Fibroblast of lung (primary cell): ENCODE measurements at regions not wholly inside any gene's neighbourhood (a gene's known extent, or its start where the extent isn't known, plus 50 kb on each side); places are given as distances from the start of the nearest gene placed in this dataset.

ENCODE experiments used
- DNase-seq, 2 donors: peaks; one replicate each; pipeline versions ENCODE4 v3.0.0 to v3.0.0-alpha.2; 2010; ENCODE audit warnings: low read depth in 2 of 2
- H2AFZ ChIP-seq: 2 replicates; pipeline ENCODE4 v1.5.1; 2012; ENCODE audit warnings: low read length, control low read depth, inconsistent platforms
- H3K27ac ChIP-seq: 2 replicates; pipeline ENCODE4 v1.5.1; 2011; ENCODE audit warnings: low read length, control low read depth; ENCODE audit not compliant: insufficient read depth
- H3K27me3 ChIP-seq: 2 replicates; pipeline ENCODE4 v1.5.1; 2011; ENCODE audit warnings: mild to moderate bottlenecking, low read length; ENCODE audit not compliant: control insufficient read depth, insufficient read depth
- H3K36me3 ChIP-seq: 2 replicates; pipeline ENCODE4 v1.5.1; 2011; ENCODE audit warnings: low read length; ENCODE audit not compliant: control insufficient read depth, insufficient read depth
- H3K4me1 ChIP-seq: 2 replicates; pipeline ENCODE4 v1.5.1; 2011; ENCODE audit warnings: low read length; ENCODE audit not compliant: control insufficient read depth, insufficient read depth; ENCODE audit errors: extremely low read depth
- H3K4me2 ChIP-seq: 2 replicates; pipeline ENCODE4 v1.5.1; 2011; ENCODE audit warnings: low read length, control low read depth; ENCODE audit not compliant: insufficient read depth; ENCODE audit errors: extremely low read depth
- H3K4me3 ChIP-seq, 4 experiments: fragments of 200-600 bp in 1 of 4; sonication (generic) in 1 of 4; replicated peaks in 1 of 4; 2 replicates each; pipeline ENCODE4 v1.5.1; 2011 to 2016; ENCODE audit warnings: low read length in 4 of 4, low read depth in 3 of 4, mild to moderate bottlenecking in 3 of 4, control low read depth in 2 of 4, inconsistent platforms in 1 of 4, mixed read lengths in 1 of 4; ENCODE audit not compliant: insufficient read depth in 1 of 4; ENCODE audit errors: control extremely low read depth in 1 of 4
- H3K79me2 ChIP-seq: 2 replicates; pipeline ENCODE4 v1.5.1; 2012; ENCODE audit warnings: mild to moderate bottlenecking, low read length, inconsistent platforms; ENCODE audit not compliant: control insufficient read depth, insufficient read depth
- H3K9ac ChIP-seq: 2 replicates; pipeline ENCODE4 v1.5.1; 2011; ENCODE audit warnings: mild to moderate bottlenecking, low read length, control low read depth; ENCODE audit not compliant: insufficient read depth
- H3K9me3 ChIP-seq: 2 replicates; pipeline ENCODE4 v1.5.1; 2012; ENCODE audit warnings: low read depth, low read length; ENCODE audit not compliant: control insufficient read depth, insufficient read depth
- H4K20me1 ChIP-seq: 2 replicates; pipeline ENCODE4 v1.5.1; 2011; ENCODE audit warnings: low read length; ENCODE audit not compliant: control insufficient read depth, insufficient read depth; ENCODE audit errors: extremely low read depth
- EZH2 ChIP-seq: IDR thresholded peaks from 2 replicates; pipeline ENCODE4 v1.5.1; 2012; ENCODE audit warnings: low read length, control low read depth, mild to moderate bottlenecking; ENCODE audit errors: missing control alignments
- TF ChIP-seq, protein P1 (sequence below), 2 donors: IDR thresholded peaks in 1 of 2; conservative IDR thresholded peaks in 1 of 2; 1 replicate in 1 of 2; 2 replicates in 1 of 2; pipeline ENCODE4 v1.5.1; 2011 to 2012; ENCODE audit warnings: low read length in 2 of 2, control low read depth in 1 of 2, inconsistent platforms in 1 of 2, low read depth in 1 of 2, mild to moderate bottlenecking in 1 of 2

DNA sequence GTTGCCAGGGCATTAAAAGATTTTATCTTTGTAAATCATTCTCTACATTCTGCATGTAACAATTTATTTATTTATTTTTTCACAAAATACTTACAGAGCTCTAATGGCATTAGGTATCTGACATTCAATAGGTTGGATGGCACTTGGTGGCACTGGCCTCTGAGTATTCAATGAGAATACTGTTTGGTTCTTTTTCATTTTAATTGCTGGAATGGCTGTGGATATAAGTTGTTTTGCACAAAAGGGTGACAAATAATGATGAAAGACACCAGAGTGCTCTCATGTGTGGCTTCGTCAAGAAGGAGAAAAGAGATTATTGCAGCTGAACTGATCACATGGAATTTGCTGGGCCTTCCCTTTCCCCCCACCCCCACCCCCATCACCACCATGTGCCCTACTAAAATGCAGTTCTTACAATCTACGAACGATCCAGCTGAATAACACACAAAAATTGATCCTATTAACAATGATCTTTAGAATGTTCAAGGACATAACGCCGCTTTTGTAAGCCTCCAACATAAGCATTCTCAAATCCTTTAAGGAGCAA lies 195.2 kb upstream of the POU3F2 start:
- TF ChIP-seq, protein P1, sequence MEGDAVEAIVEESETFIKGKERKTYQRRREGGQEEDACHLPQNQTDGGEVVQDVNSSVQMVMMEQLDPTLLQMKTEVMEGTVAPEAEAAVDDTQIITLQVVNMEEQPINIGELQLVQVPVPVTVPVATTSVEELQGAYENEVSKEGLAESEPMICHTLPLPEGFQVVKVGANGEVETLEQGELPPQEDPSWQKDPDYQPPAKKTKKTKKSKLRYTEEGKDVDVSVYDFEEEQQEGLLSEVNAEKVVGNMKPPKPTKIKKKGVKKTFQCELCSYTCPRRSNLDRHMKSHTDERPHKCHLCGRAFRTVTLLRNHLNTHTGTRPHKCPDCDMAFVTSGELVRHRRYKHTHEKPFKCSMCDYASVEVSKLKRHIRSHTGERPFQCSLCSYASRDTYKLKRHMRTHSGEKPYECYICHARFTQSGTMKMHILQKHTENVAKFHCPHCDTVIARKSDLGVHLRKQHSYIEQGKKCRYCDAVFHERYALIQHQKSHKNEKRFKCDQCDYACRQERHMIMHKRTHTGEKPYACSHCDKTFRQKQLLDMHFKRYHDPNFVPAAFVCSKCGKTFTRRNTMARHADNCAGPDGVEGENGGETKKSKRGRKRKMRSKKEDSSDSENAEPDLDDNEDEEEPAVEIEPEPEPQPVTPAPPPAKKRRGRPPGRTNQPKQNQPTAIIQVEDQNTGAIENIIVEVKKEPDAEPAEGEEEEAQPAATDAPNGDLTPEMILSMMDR (conservative IDR thresholded peaks at IDR 0.05 in 1 of 2, IDR thresholded peaks at IDR 0.05 in 1 of 2; ENCODE audit: low read depth in 1 of 2, low read length in 2 of 2): no peak
- no peak for TF ChIP-seq EZH2
- Histone ChIP-seq H3K36me3 (no peaks in the 10 kb centered on the region), H4K20me1 (no peaks in the 10 kb centered on the region), H3K4me1 (no peaks in the 10 kb centered on the region), H3K4me2 (no peak overlapping the region), H3K9ac (no peak overlapping the region), H3K27ac (no peak overlapping the region), H3K27me3 (no peaks in the 10 kb centered on the region), H3K79me2 (no peaks in the 10 kb centered on the region), H2AFZ (no peak overlapping the region), H3K9me3 (no peaks in the 10 kb centered on the region), H3K4me3 (no peak overlapping the region)
- no peak for DNase-seq

DNA sequence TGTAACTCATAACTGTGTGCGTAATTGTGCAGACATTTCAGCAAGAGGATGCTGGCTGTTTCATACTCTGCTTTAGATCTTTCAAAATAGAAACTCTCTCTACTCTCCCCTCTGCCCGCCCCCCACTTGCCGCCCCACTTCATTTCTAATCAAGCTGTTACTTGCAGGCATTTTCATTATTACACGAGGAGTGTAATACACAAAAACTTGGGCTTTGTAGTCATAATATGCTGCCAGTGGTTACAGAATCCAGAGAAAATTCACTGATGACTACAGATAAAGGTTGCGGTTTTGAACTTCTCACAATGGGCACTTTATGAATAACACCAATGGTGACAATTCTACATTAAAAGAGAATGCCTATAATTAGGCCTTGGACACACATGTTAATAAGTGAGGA lies 194.0 kb upstream of the POU3F2 start:
- Histone ChIP-seq H3K9ac (no peak overlapping the region), H3K4me2 (no peak overlapping the region), H3K4me3 (no peak overlapping the region), H3K27ac (no peak overlapping the region), H2AFZ (no peak overlapping the region), H3K36me3 (no peaks in the 10 kb centered on the region), H3K9me3 (no peaks in the 10 kb centered on the region), H3K79me2 (no peaks in the 10 kb centered on the region), H3K4me1 (no peaks in the 10 kb centered on the region), H4K20me1 (no peaks in the 10 kb centered on the region), H3K27me3 (no peaks in the 10 kb centered on the region)
- peak in 1 of 2 donors; percentile 50 for DNase-seq
- no peak for TF ChIP-seq EZH2
- TF ChIP-seq, protein P1 (conservative IDR thresholded peaks at IDR 0.05 in 1 of 2, IDR thresholded peaks at IDR 0.05 in 1 of 2; ENCODE audit: low read depth in 1 of 2, low read length in 2 of 2): no peak

DNA sequence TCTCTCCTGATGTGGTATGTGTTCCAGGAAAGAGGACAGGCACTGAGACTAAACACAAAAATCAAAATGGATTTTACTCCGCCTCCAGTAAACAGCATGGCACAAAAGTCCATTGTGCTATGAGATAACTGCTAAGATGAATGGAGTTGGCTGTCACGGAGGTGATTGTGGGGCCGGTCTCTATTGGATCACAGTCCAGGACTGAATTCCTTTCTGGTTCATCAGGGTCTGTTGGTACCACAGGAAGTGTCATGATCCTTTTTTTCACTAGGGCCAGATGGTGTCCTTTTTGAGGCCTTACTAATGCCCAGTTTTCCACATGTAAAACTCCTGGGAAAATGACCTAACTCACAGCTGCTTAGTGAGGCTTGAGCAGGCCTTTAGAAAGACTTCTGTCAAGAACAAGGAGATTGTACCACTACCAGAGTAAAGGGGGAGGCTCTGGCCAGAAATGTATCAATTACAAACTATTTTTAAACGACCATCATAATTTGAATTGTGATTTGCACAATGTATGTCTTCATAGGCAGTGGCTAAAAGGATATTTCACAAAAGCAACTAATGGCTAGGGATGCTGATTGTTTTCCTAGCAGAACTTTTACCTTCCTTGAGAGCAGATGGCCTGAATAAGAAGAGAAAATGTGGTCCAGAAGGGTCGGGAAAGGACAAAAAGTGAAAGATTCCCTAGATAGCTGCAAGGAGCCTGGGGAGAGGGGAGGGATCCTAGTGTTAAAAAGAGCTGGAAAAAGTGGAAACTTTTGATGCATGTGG lies 192.2 kb upstream of the POU3F2 start:
- DNase-seq: peak in 1 of 2 donors; percentile 95
- Histone ChIP-seq H3K27ac (no peak overlapping the region), H3K36me3 (no peaks in the 10 kb centered on the region), H3K27me3 (no peaks in the 10 kb centered on the region), H3K9me3 (no peaks in the 10 kb centered on the region), H3K9ac (no peak overlapping the region), H3K4me1 (no peaks in the 10 kb centered on the region), H3K4me2 (no peak overlapping the region), H2AFZ (no peak overlapping the region), H3K79me2 (no peaks in the 10 kb centered on the region), H4K20me1 (no peaks in the 10 kb centered on the region), H3K4me3 (no peak overlapping the region)
- TF ChIP-seq, protein P1 (conservative IDR thresholded peaks at IDR 0.05 in 1 of 2, IDR thresholded peaks at IDR 0.05 in 1 of 2; ENCODE audit: low read depth in 1 of 2, low read length in 2 of 2): no peak
- no peak for TF ChIP-seq EZH2
